ENCODE measurements at regions not wholly inside any gene's neighbourhood (a gene's known extent, or its start where the extent isn't known, plus 50 kb on each side); places are given as distances from the start of the nearest gene placed in this dataset.
"Not testable (repeated sequence)": the region's sequence is repeated elsewhere in the genome, so short reads cannot be mapped to it uniquely, and the experiment has no call there.

DNA sequence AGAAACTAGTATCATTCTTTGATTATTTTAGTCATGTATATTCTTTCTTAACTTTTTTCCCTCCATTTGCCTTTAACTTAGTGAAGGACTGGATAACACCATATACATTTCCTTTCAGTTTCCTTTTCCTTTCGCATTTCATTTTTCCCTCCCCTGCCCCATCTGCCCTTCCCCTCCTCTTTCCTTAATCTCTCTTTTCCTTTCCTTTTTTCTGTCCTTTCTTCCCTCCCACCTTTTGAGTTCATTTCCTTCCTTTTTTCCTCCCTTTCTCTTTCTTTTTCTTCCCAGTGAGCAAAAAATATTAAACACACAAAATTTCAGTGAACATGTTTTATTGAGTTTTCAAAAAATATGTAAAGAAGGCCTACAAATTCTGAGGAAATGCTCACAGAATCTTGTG is 373.3 kb downstream of the SRGAP2C start:
- H3K36me3 Mint-ChIP-seq (ENCODE audit: unreplicated experiment); H3K27me3 Mint-ChIP-seq (ENCODE audit: unreplicated experiment); H3K4me1 Mint-ChIP-seq (ENCODE audit: low read depth, unreplicated experiment); DNase-seq; H3K9me3 Mint-ChIP-seq (ENCODE audit: unreplicated experiment); H3K4me3 Mint-ChIP-seq (ENCODE audit: unreplicated experiment); H3K27ac Mint-ChIP-seq (ENCODE audit: unreplicated experiment): not testable (repeated sequence)

- H3K27ac Mint-ChIP-seq (ENCODE audit: unreplicated experiment) = no peak overlapping the region
- H3K27me3 Mint-ChIP-seq (ENCODE audit: unreplicated experiment) = no peaks in the 10 kb centered on the region
- TF ChIP-seq, protein P1, sequence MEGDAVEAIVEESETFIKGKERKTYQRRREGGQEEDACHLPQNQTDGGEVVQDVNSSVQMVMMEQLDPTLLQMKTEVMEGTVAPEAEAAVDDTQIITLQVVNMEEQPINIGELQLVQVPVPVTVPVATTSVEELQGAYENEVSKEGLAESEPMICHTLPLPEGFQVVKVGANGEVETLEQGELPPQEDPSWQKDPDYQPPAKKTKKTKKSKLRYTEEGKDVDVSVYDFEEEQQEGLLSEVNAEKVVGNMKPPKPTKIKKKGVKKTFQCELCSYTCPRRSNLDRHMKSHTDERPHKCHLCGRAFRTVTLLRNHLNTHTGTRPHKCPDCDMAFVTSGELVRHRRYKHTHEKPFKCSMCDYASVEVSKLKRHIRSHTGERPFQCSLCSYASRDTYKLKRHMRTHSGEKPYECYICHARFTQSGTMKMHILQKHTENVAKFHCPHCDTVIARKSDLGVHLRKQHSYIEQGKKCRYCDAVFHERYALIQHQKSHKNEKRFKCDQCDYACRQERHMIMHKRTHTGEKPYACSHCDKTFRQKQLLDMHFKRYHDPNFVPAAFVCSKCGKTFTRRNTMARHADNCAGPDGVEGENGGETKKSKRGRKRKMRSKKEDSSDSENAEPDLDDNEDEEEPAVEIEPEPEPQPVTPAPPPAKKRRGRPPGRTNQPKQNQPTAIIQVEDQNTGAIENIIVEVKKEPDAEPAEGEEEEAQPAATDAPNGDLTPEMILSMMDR (IDR thresholded peaks at IDR 0.05; ENCODE audit: partially characterized antibody, unreplicated experiment) = no peak
- H3K36me3 Mint-ChIP-seq (ENCODE audit: unreplicated experiment) = no peaks in the 10 kb centered on the region
- no peak for DNase-seq
- no peak overlapping the region for H3K4me3 Mint-ChIP-seq (ENCODE audit: unreplicated experiment)
- H3K4me1 Mint-ChIP-seq (ENCODE audit: low read depth, unreplicated experiment) = no peaks in the 10 kb centered on the region
- H3K9me3 Mint-ChIP-seq (ENCODE audit: unreplicated experiment) = peaks cover 1% of the 10 kb centered on the region
These were observed 373.7 kb downstream of the SRGAP2C start for GRCh38 chr1:121558514-121558913.

- no peak overlapping the region for H3K4me3 Mint-ChIP-seq (ENCODE audit: unreplicated experiment)
- H3K27me3 Mint-ChIP-seq (ENCODE audit: unreplicated experiment) = no peaks in the 10 kb centered on the region
- no peak for DNase-seq
- no peaks in the 10 kb centered on the region for H3K36me3 Mint-ChIP-seq (ENCODE audit: unreplicated experiment)
- H3K27ac Mint-ChIP-seq (ENCODE audit: unreplicated experiment) = no peak overlapping the region
- TF ChIP-seq, protein P1 (IDR thresholded peaks at IDR 0.05; ENCODE audit: partially characterized antibody, unreplicated experiment) = no peak
- no peaks in the 10 kb centered on the region for H3K9me3 Mint-ChIP-seq (ENCODE audit: unreplicated experiment)
- H3K4me1 Mint-ChIP-seq (ENCODE audit: low read depth, unreplicated experiment) = no peaks in the 10 kb centered on the region
These were observed 381.6 kb downstream of the SRGAP2C start for GRCh38 chr1:121566346-121566745.

DNA sequence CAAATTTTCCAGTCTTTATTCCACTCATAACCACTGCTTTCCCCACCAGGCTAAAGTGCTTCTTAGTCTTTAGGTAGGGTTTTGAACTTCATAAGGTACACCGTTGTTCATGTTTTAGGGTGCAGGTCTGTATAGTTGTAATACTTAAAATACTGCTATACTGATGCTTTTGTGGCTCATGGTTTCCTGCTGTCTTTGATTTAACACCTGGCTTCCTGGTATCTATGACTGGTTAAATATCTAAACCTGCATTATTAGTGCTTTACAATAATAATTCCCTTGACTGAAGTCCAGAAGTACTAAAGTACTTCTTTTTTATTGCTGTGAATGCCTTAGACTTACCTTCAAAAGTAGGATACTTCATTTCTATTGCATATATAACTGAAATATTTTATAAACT is 384.7 kb downstream of the SRGAP2C start:
- Mint-ChIP-seq H3K4me1 (ENCODE audit: low read depth, unreplicated experiment) (no peaks in the 10 kb centered on the region), H3K4me3 (ENCODE audit: unreplicated experiment) (no peak overlapping the region), H3K27ac (ENCODE audit: unreplicated experiment) (no peak overlapping the region), H3K36me3 (ENCODE audit: unreplicated experiment) (no peaks in the 10 kb centered on the region), H3K9me3 (ENCODE audit: unreplicated experiment) (no peaks in the 10 kb centered on the region), H3K27me3 (ENCODE audit: unreplicated experiment) (no peaks in the 10 kb centered on the region)
- TF ChIP-seq, protein P1 (IDR thresholded peaks at IDR 0.05; ENCODE audit: partially characterized antibody, unreplicated experiment) = no peak
- DNase-seq = no peak

DNA sequence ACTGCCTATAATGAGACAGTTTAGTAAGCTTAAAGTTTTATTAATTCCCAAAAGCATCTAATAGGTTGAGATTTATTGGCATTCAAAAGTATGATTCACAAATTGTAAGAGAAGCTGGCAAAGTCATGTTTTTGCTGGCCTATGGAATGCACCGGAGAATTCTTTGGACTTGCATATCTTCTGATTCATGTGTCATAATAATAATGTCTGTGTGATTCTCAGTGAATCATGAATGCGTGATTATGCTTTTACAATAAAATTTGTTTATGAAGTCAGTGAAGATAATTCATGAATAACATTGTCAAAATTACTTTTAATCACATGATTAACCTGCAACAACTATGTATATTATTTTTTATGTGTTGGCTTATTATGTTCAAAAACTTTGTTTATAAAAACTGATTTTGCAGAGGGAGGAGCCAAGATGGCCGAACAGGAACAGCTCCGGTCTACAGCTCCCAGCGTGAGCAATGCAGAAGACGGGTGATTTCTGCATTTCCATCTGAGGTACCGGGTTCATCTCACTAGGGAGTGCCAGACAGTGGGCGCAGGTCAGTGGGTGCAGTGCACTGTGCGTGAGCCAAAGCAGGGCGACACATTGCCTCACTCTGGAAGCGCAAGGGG is 389.2 kb downstream of the SRGAP2C start:
- not testable (repeated sequence) for H3K27ac Mint-ChIP-seq (ENCODE audit: unreplicated experiment)

DNA sequence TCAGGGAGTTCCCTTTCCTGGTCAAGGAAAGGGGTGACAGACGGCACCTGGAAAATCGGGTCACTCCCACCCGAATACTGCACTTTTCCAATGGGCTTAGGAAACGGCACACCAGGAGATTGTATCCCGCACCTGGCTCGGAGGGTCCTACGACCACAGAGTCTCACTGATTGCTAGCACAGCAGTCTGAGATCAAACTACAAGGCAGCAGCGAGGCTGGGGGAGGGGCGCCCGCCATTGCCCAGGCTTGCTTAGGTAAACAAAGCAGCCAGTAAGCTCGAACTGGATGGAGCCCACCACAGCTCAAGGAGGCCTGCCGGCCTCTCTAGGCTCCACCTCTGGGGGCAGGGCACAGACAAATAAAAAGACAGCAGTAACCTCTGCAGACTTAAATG is 389.7 kb downstream of the SRGAP2C start:
- H3K27ac Mint-ChIP-seq (ENCODE audit: unreplicated experiment); H3K4me3 Mint-ChIP-seq (ENCODE audit: unreplicated experiment); H3K4me1 Mint-ChIP-seq (ENCODE audit: low read depth, unreplicated experiment); H3K36me3 Mint-ChIP-seq (ENCODE audit: unreplicated experiment); H3K9me3 Mint-ChIP-seq (ENCODE audit: unreplicated experiment); DNase-seq; H3K27me3 Mint-ChIP-seq (ENCODE audit: unreplicated experiment): not testable (repeated sequence)

More for the DNA sequence above, 389.2 kb downstream of the SRGAP2C start:
- H3K27me3 Mint-ChIP-seq (ENCODE audit: unreplicated experiment); H3K36me3 Mint-ChIP-seq (ENCODE audit: unreplicated experiment); H3K4me3 Mint-ChIP-seq (ENCODE audit: unreplicated experiment); DNase-seq; H3K9me3 Mint-ChIP-seq (ENCODE audit: unreplicated experiment); H3K4me1 Mint-ChIP-seq (ENCODE audit: low read depth, unreplicated experiment): not testable (repeated sequence)

DNA sequence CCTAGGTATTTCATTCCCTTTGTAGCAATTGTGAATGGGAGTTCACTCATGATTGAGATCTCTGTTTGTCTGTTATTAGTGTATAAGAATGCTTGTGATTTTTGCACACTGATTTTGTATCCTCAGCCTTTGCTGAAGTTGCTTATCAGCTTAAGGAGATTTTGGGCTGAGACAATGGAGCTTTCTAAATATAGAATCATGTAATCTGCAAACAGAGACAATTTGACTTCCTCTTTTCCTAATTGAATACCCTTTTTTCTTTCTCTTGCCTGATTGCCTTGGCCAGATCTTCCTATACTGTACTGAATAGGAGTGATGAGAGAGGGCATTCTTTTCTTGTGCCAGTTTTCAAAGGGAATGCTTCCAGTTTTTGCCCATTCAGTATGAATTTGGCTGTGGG is 398.1 kb downstream of the SRGAP2C start:
- H3K27ac Mint-ChIP-seq (ENCODE audit: unreplicated experiment); DNase-seq; H3K36me3 Mint-ChIP-seq (ENCODE audit: unreplicated experiment); H3K4me1 Mint-ChIP-seq (ENCODE audit: low read depth, unreplicated experiment); H3K27me3 Mint-ChIP-seq (ENCODE audit: unreplicated experiment); H3K4me3 Mint-ChIP-seq (ENCODE audit: unreplicated experiment); H3K9me3 Mint-ChIP-seq (ENCODE audit: unreplicated experiment): not testable (repeated sequence)
